AG20443 (cell line): ENCODE measurements at regions not wholly inside any gene's neighbourhood (a gene's known extent, or its start where the extent isn't known, plus 50 kb on each side); places are given as distances from the start of the nearest gene placed in this dataset.

Experiments used
- DNase-seq: peaks from one replicate; pipeline ENCODE4 v3.0.0; 2012; ENCODE audit warnings: low spot score, mixed read lengths

GRCh38 chr5:67515020-67515689, 318.6 kb upstream of the CD180 start:
- no peak for DNase-seq

GRCh38 chr5:67512758-67513157, 316.2 kb upstream of the CD180 start:
- no peak for DNase-seq

GRCh38 chr5:67511911-67512310, 315.3 kb upstream of the CD180 start:
- DNase-seq = no peak

- DNase-seq = no peak
These were observed 313.6 kb upstream of the CD180 start for GRCh38 chr5:67510204-67510603.

DNA sequence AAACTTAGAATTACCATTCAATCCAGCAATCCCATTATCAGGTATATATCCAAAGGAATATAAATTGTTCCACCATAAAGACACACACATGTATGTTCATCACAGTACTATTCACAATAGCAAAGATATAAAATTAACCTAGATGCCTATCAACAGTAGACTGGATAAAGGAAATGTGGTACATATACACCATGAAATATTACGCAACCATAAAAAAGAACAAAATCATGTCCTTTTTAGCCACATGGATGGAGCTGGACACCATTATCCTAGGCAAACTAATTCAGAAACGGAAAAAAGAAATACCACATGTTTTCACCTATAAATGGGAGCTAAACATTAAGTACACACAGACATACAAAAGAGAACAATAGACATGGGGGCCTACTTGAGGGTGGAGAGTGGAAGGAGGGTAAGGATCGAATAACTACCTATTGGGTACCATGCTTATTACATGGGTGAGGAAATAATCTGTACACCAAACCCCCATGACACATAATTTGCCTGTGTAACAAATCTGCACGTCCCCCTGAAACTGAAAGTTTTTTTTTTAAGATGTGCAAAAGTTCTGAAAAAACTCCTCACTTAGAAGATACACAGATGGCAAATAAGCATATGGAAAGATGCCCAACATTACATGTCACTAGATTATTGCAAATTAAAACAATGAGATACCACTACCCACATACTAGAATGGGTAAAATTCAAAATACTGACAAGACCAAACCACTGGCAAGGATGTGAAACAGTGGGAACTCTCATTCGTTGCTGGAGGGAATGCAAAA, 313.0 kb upstream of the CD180 start:
- no peak for DNase-seq

GRCh38 chr5:67506241-67506640, 309.6 kb upstream of the CD180 start:
- no peak for DNase-seq

GRCh38 chr5:67502951-67503350, 306.4 kb upstream of the CD180 start:
- DNase-seq = no peak

- no peak for DNase-seq
These were observed 299.5 kb upstream of the CD180 start for GRCh38 chr5:67496051-67496450.

GRCh38 chr5:67495072-67495471, 298.5 kb upstream of the CD180 start:
- DNase-seq = no peak

- DNase-seq = no peak
These were observed 297.7 kb upstream of the CD180 start for GRCh38 chr5:67494186-67494855.

GRCh38 chr5:67493676-67494075, 297.1 kb upstream of the CD180 start:
- peak; percentile 51 for DNase-seq

DNA sequence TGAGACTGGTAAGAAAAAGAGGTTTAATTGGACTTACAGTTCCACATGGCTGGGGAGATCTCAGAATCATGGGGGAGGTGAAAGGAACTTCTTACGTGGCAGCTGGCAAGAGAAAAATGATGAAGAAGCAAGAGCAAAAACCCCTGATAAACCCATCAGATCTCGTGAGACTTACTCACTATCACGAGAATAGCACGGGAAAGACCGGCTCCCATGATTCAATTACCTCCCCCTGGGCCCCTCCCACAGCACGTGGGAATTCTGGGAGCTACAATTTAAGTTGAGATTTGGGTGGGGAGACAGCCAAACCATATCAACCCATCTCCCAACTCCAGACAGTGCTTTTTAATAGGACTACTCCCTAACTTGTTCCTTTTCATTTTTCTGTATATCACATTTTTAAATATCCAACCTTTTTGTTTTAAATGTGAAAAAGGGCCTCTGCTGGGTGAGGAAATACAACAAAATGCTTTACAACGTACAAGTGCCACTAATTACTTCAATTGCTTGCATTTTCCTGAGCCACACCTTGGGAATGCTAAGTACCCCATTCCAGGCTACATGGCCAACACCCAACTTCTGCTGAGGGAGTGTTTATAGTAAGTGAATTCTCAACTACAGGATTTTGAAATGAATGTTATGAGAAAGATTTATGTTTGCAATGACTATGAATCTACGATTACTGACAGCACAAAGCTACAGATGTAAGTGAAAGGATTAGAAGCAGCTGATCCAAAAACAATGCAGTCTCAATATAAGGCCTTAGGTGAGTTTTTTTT, 294.1 kb upstream of the CD180 start:
- no peak for DNase-seq

GRCh38 chr5:67488885-67489284, 292.3 kb upstream of the CD180 start:
- no peak for DNase-seq

DNA sequence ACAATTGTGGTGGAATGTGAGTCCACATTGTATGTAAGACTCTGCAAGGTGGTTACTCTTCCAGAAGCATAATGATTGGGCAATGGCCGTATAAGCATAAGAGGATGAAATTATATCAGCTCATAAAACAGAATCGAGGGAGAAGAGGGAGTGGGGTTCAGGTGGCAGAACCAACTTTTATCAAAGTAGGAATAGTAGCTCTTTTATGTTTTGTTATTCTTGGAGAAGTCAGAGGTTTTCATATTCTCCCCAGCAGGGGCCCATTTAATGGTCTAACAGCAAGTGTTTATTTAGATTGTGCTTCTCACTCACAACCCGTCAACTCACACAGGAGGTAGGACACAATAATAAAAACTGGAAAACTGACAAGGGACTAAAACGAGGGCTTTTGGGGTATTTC, 291.3 kb upstream of the CD180 start:
- no peak for DNase-seq

- DNase-seq = no peak
These were observed 286.9 kb upstream of the CD180 start for GRCh38 chr5:67483453-67484030.

DNA sequence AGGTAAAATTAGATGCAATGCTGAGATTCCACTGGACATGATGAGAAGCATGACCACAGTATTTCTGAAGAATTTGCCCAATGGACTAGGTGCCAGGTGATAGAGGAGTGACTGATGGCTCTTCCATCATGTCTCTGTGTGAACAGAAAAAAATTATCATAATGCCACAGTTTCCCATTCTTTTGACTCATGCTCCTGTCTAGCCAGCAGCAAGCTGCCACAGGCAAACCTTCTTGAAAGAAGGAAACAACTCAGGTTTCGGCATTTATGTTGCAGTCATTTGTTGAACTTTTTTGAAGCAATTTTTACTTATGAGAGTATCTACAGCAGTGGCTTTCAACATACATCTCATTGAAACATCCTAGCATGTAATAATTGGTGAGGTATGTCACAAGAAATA, 284.8 kb upstream of the CD180 start:
- DNase-seq = no peak

GRCh38 chr5:67478337-67478736, 281.7 kb upstream of the CD180 start:
- DNase-seq = no peak

DNA sequence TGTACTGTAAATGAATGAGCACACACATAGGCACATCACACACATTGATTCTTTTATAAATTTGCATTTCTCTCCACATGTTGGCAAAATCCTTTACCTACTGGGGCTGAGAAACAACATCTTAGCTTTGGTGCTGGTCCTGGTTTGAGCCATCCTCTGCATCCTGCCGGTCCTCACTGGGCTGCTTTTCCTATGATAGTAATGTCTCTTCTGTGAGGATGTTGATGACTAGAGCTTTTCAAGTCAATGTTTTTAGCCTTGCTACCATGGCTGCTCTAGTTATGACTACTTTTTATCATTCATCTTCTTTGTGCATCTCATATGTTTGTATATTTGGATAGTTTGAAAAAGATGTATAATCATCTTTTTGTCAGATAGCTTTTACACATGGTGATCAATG, 280.4 kb upstream of the CD180 start:
- DNase-seq = no peak

DNA sequence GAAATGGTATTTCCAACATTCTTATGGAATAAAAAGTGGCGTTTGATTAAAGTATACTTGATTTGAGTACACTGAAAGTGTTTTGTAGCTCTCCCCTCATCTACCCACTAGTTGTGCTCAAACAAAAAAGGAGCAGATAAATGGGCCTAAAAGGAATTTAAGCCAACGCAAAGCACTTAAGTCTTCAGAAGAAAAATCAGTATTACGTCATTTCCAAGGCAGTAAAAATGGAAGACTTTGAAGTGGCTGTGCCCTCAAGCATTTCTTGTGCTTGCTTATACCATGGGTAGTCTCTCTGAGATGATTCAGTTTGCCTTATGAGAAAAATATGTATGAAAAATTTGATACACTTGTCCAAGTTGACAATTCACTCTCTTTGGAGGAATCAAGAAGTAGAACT, 279.9 kb upstream of the CD180 start:
- DNase-seq = no peak

DNA sequence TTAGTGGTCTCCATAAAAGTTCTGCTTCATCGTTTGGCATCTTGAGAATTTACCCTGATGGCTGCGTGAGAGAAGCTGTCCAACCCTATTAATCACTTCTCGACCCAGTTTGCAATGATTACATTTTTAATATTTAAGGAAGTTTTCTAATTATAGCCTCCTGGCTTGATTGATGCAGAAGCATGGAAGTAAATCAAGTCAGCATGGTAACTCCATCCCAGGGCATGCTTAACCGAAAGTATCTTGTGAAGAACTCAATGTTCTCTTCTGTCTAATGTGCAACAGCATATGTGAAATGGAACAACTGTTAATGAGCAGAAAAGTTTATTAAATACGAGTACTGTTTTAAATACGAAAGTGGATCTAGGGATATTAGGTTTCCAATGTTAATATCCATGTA, 278.9 kb upstream of the CD180 start:
- DNase-seq = no peak

- no peak for DNase-seq
These were observed 278.1 kb upstream of the CD180 start for GRCh38 chr5:67474597-67475238.

GRCh38 chr5:67467110-67467509, 270.5 kb upstream of the CD180 start:
- DNase-seq = no peak
